Gastroesophageal sphincter (tissue), 3 donors: ENCODE measurements at regions not wholly inside any gene's neighbourhood (a gene's known extent, or its start where the extent isn't known, plus 50 kb on each side); places are given as distances from the start of the nearest gene placed in this dataset.

Source experiments
- EP300 ChIP-seq: sonication (generic); formaldehyde crosslinking; IDR thresholded peaks from one replicate; pipeline ENCODE4 v1.6.1; 2017; ENCODE audit warnings: antibody characterized with exemption, mild to moderate bottlenecking
- POLR2AphosphoS5 ChIP-seq: sonication (generic); formaldehyde crosslinking; IDR thresholded peaks from one replicate; pipeline ENCODE4 v1.6.1; 2017; ENCODE audit warnings: antibody characterized with exemption
- TF ChIP-seq, protein P1 (sequence below), 4 experiments: fragments of 200-600 bp in 2 of 4; fragments of 450-650 bp in 2 of 4; sonication (generic) in 1 of 4; IDR thresholded peaks; one replicate each; pipeline ENCODE4 v1.5.1; 2017 to 2019; ENCODE audit warnings: antibody characterized with exemption in 4 of 4, mild to moderate bottlenecking in 2 of 4, moderate library complexity in 2 of 4

DNA sequence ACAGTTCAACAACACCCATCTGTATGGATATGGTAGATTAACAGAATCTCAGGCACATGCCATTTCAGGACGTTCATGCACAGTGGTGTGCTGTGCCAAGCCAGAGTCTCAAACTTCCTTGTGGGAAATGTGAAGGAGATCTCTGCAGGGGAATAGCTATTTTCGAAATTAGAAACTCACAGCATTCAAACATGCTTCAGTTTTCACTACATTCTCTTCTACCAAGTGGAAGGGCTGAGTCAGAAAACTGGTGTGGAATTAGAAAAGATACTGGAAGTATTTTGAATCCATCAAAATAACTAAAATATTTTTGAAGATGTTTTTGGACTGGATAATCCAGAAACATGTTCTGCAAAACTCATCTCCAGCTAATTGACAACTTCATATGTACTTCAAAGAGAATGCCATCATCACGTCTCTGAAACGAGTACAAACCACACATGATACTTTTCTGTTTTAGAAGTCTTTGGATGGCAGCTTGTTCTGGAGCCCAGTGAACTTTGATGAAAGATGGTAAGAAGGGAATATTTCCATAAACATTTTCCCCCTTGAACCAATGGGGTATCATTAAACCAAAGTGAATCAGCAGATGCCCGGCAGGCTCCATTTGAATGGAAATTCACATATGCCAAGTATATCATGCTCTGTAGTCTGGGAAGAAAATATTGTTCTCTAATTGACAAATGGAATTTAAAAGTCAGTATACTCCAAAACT, 616.3 kb upstream of the IGFBP3 start:
- TF ChIP-seq, protein P1, sequence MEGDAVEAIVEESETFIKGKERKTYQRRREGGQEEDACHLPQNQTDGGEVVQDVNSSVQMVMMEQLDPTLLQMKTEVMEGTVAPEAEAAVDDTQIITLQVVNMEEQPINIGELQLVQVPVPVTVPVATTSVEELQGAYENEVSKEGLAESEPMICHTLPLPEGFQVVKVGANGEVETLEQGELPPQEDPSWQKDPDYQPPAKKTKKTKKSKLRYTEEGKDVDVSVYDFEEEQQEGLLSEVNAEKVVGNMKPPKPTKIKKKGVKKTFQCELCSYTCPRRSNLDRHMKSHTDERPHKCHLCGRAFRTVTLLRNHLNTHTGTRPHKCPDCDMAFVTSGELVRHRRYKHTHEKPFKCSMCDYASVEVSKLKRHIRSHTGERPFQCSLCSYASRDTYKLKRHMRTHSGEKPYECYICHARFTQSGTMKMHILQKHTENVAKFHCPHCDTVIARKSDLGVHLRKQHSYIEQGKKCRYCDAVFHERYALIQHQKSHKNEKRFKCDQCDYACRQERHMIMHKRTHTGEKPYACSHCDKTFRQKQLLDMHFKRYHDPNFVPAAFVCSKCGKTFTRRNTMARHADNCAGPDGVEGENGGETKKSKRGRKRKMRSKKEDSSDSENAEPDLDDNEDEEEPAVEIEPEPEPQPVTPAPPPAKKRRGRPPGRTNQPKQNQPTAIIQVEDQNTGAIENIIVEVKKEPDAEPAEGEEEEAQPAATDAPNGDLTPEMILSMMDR (IDR thresholded peaks at IDR 0.05): no peak
- TF ChIP-seq EP300 (no peak), POLR2AphosphoS5 (no peak)
